Thyroid gland (tissue), 4 donors: ENCODE measurements at regions not wholly inside any gene's neighbourhood (a gene's known extent, or its start where the extent isn't known, plus 50 kb on each side); places are given as distances from the start of the nearest gene placed in this dataset.

Source experiments
- DNase-seq, 2 donors: peaks; one replicate each; pipeline ENCODE4 v3.0.0-alpha.2; 2019
- H3K27ac ChIP-seq, 3 donors: fragments of 200-600 bp; sonication (generic); 1 replicate in 2 of 3; 2 replicates in 1 of 3; pipeline ENCODE4 v1.5.1; 2016 to 2019; ENCODE audit warnings: mild to moderate bottlenecking in 1 of 3, moderate library complexity in 1 of 3
- H3K27me3 ChIP-seq: fragments of 200-600 bp; sonication (generic); one replicate; pipeline ENCODE4 v1.5.1; 2019
- H3K36me3 ChIP-seq, 2 donors: fragments of 200-600 bp; sonication (generic); one replicate each; pipeline ENCODE4 v1.5.1; 2016 to 2019
- H3K4me1 ChIP-seq, 2 donors: fragments of 200-600 bp; sonication (generic); one replicate each; pipeline ENCODE4 v1.5.1; 2017 to 2019
- H3K4me3 ChIP-seq, 3 donors: fragments of 200-600 bp; sonication (generic); replicated peaks in 1 of 3; 1 replicate in 2 of 3; 2 replicates in 1 of 3; pipeline ENCODE4 v1.5.1; 2016; ENCODE audit warnings: mild to moderate bottlenecking in 1 of 3
- H3K9me3 ChIP-seq: fragments of 200-600 bp; sonication (generic); one replicate; pipeline ENCODE4 v1.5.1; 2017
- POLR2A ChIP-seq, 2 donors: fragments of 450-650 bp; IDR thresholded peaks; one replicate each; pipeline ENCODE4 v1.6.1; 2017; ENCODE audit warnings: antibody characterized with exemption in 2 of 2, mild to moderate bottlenecking in 2 of 2, moderate library complexity in 1 of 2
- WGBS, 2 donors: methylation state at CpG; one replicate each; pipeline ENCODE4 v1.1.5; 2017; 5-methylcytosine and 5-hydroxymethylcytosine counted together
- intact Hi-C: fragments of 100-400 bp; cut with DNase I; formaldehyde crosslinking; loops from one replicate; pipeline ENCODE4 v1.15.1; 2023
- TF ChIP-seq, protein P1 (sequence below), 6 experiments: fragments of 200-600 bp in 3 of 6; fragments of 450-650 bp in 3 of 6; sonication (generic) in 3 of 6; IDR thresholded peaks; one replicate each; pipeline ENCODE4 v1.5.1; 2016 to 2019; ENCODE audit warnings: antibody characterized with exemption in 6 of 6, mild to moderate bottlenecking in 2 of 6, inconsistent platforms in 1 of 6, moderate library complexity in 1 of 6

DNA sequence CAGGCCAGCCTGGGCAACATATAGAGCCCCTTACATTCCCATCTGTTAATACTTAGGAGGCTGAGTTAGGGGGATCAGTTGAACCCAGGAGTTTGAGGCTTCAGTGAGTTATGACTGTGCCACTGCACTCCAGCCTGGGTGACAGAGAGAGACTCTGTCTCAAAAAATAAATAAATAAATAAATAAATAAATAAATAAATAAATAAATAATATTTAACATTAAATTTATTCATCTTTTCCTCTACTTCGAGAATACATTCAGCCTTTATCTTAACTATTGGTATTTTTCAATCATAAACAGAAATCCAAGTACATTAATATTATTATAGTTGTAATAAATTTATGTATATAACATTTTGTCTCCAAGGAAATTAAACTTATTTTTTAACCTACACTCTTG, 1227.7 kb upstream of the GJE1 start:
- Histone ChIP-seq H3K27ac (no peak overlapping the region), H3K27me3 (no peaks in the 10 kb centered on the region), H3K36me3 (no peaks in the 10 kb centered on the region), H3K9me3 (no peaks in the 10 kb centered on the region), H3K4me3 (no peak overlapping the region), H3K4me1 (no peaks in the 10 kb centered on the region)
- TF ChIP-seq POLR2A (IDR thresholded peaks at IDR 0.05) = no peak
- TF ChIP-seq, protein P1, sequence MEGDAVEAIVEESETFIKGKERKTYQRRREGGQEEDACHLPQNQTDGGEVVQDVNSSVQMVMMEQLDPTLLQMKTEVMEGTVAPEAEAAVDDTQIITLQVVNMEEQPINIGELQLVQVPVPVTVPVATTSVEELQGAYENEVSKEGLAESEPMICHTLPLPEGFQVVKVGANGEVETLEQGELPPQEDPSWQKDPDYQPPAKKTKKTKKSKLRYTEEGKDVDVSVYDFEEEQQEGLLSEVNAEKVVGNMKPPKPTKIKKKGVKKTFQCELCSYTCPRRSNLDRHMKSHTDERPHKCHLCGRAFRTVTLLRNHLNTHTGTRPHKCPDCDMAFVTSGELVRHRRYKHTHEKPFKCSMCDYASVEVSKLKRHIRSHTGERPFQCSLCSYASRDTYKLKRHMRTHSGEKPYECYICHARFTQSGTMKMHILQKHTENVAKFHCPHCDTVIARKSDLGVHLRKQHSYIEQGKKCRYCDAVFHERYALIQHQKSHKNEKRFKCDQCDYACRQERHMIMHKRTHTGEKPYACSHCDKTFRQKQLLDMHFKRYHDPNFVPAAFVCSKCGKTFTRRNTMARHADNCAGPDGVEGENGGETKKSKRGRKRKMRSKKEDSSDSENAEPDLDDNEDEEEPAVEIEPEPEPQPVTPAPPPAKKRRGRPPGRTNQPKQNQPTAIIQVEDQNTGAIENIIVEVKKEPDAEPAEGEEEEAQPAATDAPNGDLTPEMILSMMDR (IDR thresholded peaks at IDR 0.05) = no peak
- no peak for DNase-seq
- intact Hi-C loops = no loop called here
- 90 to 95% methylated on average over 1 of the region's 1 CpG for WGBS, 2 donors

DNA sequence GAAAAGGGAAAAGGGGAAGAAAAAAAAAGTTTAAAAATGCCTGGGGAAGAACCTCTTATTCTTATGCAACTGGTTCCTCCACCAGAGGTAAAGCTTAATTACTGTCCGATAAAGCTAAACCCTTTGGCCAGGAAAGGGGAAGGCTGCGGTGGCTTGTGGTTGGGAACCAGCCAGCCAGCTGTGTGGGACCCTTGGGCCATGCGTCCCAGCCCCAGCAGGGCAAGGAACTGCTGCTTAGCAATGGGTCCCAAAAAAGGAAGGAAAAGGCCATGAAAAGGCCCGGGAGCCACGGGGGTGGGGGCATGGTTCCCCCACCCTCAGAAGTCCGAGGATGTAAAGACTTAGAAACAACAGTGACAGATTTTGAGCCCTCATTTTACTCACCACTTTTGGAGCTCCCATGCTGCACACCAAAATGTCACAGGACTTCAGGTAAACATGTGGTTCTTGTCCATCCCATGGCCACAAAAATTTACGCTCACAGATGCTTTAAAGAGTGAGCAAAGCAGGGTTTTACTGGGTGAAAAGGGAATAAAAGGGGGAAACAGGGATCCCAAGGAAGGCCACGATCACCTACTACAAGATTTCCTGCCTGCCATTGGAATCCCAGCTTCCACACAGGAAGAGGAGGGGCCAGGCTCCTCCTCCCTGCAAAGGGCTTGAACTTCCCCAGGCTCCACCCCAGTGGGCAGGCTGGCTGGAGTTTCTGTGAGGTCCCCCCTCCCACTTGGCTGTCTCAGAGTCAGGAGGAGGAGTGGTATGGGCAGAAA, 1234.7 kb upstream of the GJE1 start:
- no peak for TF ChIP-seq POLR2A (IDR thresholded peaks at IDR 0.05)
- TF ChIP-seq, protein P1 (IDR thresholded peaks at IDR 0.05) = no peak
- Histone ChIP-seq H3K9me3 (no peaks in the 10 kb centered on the region), H3K27me3 (no peaks in the 10 kb centered on the region), H3K4me1 (no peaks in the 10 kb centered on the region), H3K4me3 (no peak overlapping the region), H3K36me3 (no peaks in the 10 kb centered on the region), H3K27ac (no peak overlapping the region)
- no peak for DNase-seq
- intact Hi-C loops = no loop called here
- 78 to 84% methylated on average over 8 of the region's 8 CpGs for WGBS, 2 donors

DNA sequence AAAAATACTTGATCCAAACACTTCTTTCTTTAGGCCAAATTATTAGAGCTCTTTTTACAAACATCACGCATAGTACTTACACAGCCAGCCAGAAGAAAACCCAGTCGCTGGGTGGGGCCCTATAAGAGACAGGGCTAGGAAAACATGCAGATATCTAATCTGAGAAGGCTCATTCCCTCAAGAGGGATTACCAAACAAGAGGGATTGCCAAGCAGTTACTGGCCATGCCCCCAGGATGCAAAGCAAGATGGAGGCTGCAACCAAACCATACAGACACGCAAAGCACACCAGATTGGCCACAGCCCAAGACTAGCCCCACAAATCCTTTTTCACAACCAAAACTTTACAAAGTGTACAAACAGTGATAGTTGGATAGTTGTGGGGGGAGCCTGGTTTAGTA, 1235.4 kb upstream of the GJE1 start:
- DNase-seq = no peak

DNA sequence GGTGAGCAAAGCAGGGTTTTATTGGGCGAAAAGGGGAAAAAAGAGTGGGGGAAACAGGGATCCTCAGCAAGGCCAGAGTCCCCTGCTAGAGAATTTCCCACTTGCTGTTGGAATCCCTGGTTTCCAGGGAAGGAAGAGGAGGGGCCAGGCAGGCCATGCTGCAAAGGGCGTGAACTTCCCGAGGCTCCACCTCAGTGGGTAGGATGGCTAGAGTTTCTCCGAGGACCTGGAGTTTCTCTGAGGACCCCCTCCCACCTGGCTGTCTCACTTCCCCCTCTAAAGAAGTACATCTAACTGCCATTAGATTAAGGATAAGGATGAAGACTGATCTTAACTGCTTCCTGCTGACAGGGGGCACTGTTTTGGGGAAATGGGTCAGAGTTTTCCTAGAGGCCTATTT, 1239.3 kb upstream of the GJE1 start:
- no peak for DNase-seq
- Histone ChIP-seq H3K36me3 (no peaks in the 10 kb centered on the region), H3K4me1 (no peaks in the 10 kb centered on the region), H3K4me3 (no peak overlapping the region), H3K27ac (no peak overlapping the region), H3K9me3 (no peaks in the 10 kb centered on the region), H3K27me3 (no peaks in the 10 kb centered on the region)
- intact Hi-C loops = no loop called here
- TF ChIP-seq POLR2A (IDR thresholded peaks at IDR 0.05) = no peak
- TF ChIP-seq, protein P1 (IDR thresholded peaks at IDR 0.05) = no peak
- 75 to 79% methylated on average over 4 of the region's 4 CpGs for WGBS, 2 donors

More for the DNA sequence above, 1235.4 kb upstream of the GJE1 start:
- intact Hi-C loops = no loop called here
- Histone ChIP-seq H3K4me3 (no peak overlapping the region), H3K9me3 (no peaks in the 10 kb centered on the region), H3K4me1 (no peaks in the 10 kb centered on the region), H3K36me3 (no peaks in the 10 kb centered on the region), H3K27ac (no peak overlapping the region), H3K27me3 (no peaks in the 10 kb centered on the region)
- TF ChIP-seq, protein P1 (IDR thresholded peaks at IDR 0.05) = no peak
- TF ChIP-seq POLR2A (IDR thresholded peaks at IDR 0.05) = no peak
- 85 to 89% methylated on average over 3 of the region's 3 CpGs for WGBS, 2 donors

DNA sequence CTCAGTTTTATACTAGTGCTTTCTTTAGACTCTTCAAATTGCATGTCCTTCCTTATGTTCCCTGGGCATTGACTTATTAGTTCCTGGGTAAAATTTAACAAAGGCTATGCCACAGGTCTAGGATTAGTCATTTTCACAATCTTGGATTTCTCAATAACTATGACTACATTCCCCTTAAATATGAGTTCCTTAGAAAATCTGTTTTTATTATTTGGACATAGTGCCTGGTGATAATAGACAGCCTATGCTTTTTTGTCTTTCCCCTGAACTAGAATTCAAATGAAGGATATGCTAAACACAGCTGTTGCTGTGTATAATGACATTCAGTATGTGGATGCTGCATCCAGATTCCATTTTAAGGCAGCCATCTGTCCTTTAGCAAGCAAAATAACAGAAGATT, 1252.8 kb upstream of the GJE1 start:
- DNase-seq = no peak
- TF ChIP-seq, protein P1 (IDR thresholded peaks at IDR 0.05) = no peak
- no peak for TF ChIP-seq POLR2A (IDR thresholded peaks at IDR 0.05)
- Histone ChIP-seq H3K27me3 (no peaks in the 10 kb centered on the region), H3K27ac (no peak overlapping the region), H3K9me3 (no peaks in the 10 kb centered on the region), H3K4me3 (no peak overlapping the region), H3K36me3 (no peaks in the 10 kb centered on the region), H3K4me1 (no peaks in the 10 kb centered on the region)
- intact Hi-C loops = no loop called here
